GM18520 (cell line): ENCODE measurements at regions not wholly inside any gene's neighbourhood (a gene's known extent, or its start where the extent isn't known, plus 50 kb on each side); places are given as distances from the start of the nearest gene placed in this dataset.

ENCODE experiments used
- ATAC-seq: cut with Tn5 transposase; IDR thresholded peaks from one replicate; pipeline ENCODE4 v1.9.1; 2021; ENCODE audit not compliant: unreplicated experiment

DNA sequence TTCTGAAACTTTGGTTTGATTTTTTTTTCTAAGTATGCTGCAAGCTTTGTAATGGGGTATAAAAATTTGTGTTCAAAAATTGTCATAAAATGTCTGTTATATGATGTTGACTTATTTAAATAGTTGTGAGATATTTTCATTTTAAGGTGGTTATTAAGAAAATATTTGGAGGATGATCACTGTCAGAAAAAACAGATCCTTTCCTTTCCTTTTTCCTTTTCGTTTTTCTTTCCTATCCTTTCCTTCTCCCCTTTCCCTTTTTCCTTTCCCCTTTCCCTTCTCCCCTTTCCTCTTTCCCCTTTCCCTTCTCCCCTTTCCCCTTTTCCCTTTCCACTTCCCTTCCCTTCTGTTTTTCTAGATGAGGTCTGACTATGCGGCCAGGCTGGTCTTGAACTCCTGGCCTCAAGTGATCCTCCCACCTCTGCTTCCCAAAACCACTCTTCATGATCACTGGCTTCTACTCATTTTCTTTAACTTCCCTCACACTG lies 640.5 kb downstream of the PLCL1 start:
- ATAC-seq = no peak

DNA sequence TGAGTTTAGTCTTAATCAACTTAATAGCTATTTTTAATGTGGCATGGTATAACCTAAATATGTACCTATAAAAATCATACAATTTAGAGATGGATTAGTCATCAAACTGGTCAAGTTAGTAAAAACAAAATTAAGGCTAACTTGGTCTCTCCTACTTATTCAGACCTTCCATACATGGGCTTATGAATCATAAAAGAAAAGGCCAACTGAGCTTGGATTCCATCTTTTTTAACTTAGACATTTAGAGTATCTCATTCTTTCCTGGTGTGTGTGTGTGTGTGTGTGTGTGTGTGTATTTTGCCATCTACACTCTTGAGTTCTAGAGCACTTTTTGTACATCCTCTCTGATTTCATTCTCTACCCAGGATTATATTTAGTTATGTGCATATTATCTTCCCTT lies 637.5 kb downstream of the PLCL1 start:
- no peak for ATAC-seq

DNA sequence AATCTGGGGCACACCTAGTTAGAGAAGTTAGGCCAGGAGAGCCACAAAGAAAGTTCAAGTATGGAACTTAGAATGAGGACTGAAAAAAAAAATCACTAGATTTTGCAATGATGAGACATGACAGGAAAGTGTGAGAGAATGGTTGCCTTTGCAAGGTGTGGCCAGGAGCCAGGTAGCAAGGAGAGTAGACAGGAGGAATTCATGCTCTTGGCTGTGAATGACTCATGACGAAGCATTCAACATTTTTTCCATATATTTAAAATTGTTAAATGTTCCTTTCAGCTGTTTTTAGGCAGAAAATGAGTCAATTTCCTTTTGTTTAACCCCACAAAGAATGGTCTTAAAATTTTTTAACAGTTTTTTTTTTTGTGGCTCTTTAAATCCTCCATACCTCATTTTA lies 636.9 kb downstream of the PLCL1 start:
- ATAC-seq = no peak

DNA sequence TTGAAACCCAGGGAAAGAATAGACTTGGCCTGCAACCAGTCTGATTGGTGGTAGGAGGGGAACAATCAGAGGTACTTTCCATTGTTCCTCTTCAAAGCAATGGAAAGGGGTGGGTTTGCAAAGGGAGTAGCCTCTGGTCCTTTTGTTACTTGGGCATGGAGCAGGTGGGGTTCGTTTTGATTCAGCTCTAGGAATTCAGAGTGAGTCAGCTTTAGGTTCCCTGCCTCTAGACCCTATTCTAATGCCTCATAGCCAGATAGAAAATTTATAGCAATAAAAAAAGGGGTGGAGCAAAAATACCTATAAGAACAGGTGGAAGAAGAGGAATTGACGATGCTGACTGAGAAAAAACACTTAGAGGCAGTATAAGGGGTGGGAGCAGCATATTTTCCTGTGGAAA lies 636.4 kb downstream of the PLCL1 start:
- ATAC-seq = no peak

DNA sequence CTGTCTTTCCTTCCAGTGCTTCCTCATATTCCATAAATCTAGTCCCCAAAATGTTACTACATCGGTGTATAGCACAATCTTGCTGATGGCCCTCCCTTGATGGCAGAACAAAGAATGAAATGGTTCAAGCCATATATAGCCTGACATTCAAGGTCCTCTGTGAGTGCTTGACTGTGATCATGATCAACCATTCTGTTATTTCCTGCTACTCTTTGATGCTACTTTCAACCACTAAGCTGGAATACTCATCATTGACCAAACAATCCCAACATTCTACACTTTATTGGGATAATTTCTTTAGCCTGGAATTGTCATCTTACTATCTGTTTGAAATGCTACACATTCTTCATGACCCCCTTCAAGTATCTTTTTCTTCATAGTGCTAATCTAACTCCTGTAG lies 633.9 kb downstream of the PLCL1 start:
- ATAC-seq = no peak

DNA sequence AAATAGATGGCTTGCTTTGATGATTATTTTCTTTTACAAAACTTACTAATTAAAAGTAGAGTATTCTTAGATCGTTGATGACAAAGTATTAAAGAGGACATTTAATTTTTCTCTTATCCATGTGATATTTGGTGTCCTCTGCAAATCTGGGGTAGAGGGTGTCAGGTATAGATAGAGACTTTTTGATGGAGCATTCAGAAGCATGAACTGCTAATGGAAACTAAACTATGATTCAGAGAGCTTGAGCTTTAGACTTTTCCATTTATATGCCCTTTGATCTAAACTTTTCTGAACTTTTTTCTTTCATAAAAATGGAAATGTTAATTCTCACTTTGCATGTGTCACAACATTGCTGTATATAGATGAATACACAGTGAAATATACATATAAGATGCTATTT lies 619.7 kb downstream of the PLCL1 start:
- no peak for ATAC-seq

DNA sequence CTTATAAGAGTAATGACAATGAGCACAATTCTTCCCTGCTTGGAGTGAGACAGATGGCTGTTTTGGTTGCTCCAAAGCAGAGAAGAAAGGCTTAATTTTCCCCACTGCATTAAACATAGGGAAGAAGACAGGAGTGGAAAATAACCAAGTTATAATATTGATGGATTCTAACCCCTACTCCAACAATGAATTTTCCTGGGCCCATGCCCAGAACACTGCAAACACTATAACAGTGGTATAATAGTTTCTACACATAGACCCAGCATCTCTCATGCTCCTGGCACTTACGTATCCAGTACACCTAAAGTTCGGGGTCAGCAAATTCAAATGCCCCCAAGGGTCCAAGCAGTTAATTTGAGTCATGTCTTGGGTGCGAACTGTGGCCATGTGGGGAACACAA lies 613.4 kb downstream of the PLCL1 start:
- ATAC-seq = no peak

DNA sequence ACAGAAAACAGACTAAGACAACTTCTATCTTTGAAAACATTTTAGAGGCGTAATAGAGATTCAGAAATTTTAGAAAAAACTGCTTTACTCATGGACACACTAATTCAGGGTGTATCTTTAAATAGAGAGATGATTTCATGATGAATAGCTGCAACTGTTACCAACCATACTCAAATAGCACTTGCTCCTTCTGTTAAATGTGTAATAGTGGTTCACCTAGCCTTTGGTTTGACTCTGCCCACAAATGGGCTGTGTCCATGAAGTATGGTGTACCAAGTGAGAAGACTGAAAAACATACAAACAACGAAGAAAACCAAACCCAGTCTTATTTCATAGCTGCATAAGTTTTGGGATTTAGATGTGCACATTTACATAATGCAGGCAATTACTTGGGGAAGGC lies 610.6 kb downstream of the PLCL1 start:
- ATAC-seq = no peak

DNA sequence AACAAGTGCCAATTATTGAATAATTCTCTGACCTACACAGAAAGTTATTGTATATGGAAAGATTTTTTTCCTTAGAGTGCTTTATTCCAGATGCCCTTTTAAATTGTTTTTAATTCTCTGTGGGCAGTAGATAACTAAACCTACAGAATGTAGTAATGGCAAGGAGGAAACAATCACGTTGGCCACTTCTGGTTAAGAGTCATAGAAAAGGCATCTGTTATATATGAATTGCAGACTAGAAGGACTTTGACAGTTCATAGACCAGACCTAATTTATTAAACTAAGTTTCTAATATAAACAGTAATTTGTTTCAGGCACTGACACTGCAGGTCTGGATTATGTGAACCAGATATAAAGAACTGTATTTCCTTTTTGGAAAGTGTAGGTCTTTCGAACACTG lies 607.5 kb downstream of the PLCL1 start:
- no peak for ATAC-seq

DNA sequence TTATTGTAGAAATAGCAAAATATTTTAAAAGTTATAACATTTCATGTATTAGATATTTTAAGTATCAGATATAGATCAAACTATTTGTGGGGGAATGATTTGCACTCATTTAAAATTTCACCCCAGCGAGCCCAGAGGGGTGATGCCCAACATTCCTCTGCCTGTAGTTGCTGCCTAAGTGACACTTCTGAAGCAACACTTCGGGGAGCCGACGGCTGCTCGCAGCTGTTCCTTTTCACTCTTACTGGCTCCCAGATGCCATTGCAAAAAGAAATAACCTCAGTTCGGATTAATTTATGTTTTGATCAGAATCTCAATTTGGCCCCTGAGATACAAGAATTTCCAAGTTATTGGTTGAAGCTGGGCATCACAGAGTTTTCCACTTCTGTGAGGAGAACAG lies 603.8 kb downstream of the PLCL1 start:
- no peak for ATAC-seq

DNA sequence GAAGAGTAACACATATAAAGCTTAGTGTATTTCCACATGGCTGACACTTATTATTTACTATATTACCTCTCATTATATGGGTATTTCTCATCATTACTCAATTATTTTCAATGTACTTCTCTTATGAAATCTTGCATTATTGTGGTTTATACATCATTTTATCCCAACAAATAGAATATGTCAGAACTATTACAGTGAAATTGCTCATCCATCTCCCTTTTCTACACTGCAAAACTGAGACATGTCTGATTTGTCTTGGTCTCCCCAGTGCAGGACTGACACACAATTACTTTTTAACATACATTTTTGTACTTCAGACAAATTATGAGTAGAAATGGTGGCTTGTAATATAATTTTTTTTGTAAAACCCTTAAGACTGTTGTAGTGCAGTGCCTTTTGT lies 600.9 kb downstream of the PLCL1 start:
- ATAC-seq = no peak

DNA sequence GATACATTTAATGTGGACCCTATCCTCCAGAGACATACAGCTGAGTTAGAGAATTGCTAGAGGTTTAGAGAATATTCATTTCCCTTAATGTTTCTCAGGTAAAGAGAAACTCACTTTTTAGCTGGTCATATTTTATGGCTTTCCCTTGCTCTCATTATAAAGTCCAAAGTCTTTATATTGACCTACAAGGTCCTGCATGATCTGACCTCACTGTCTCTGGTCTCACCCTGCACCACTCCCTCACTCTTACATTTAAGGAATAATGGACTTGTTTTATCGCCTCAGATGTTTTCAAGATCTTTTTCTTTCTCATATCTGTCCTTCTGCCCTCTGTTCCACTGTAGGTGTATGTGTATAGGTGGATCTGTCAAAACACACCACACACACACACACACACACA lies 597.3 kb downstream of the PLCL1 start:
- ATAC-seq = no peak

DNA sequence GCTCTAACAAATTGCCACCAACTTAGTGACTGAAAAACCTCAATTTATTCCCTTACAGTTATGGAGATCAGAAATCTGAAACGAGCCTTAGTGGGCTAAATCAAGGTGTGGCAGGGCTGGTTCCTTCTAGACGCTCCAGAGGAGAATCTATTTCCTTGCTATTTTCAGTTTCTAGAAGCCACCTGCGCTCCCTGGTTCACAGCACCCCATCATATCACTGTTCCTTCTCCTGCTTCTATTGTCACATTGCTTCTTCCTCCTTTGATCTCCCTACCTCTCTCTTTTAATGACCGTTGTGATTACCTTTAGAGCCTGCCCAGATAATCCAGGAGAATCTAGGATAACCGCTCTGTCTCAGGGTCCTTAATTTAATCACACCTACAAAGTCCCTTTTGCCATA lies 596.6 kb downstream of the PLCL1 start:
- no peak for ATAC-seq

DNA sequence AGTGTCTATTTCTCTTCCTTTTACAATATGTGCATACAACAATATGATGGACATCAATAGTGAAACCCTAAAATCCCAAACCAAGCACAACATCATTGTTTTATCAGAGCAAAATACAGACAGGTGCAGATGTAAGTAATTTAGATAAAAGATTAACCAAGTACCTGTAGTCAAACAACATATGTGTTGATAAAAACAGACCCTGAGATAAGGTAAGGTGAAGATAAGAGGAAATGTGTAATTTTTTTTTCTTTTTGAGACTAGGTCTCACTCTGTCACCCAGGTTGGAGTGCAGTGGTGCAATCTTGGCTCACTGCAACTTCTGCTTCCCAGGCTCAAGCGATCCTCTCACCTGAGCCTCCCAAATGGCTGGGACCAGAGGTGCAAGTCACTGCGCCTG lies 589.8 kb downstream of the PLCL1 start:
- ATAC-seq = no peak

DNA sequence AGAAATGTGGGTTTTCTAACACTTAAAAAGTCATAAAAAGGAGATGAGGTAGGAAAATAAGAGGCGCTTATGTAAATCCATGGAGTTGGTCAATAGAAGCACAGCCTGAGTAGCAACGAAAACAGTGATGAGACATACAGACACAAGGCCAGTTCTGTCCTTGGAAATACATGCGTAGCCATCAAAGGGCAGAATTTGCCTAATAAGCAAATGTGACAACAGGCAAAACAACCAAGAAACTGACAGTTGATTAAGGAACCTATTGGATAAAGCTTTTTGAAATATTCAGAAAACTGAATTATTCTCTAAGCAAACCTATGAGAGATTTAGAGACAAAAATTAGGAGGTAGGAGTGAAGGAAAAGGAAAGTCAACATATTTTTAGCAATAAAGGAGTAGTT lies 586.3 kb downstream of the PLCL1 start:
- no peak for ATAC-seq

DNA sequence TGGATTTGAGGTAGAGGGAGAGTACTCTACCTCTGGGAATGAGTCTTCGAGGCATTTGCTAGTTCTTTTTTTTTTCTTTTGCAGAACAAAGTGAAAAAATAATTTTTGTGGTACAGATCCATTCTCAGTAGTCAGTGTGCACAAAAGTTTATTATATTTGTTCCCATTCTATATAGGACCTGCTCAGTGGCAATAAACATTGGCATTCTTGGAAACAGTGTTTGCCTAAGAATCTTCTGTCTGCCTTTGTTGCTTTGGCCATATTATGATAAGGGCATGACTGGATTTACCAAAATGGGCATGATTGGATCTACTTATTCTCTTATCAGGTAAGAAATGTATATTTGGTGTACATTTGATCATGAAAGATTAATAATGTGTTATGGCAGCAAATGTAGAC lies 583.3 kb downstream of the PLCL1 start:
- ATAC-seq = no peak

DNA sequence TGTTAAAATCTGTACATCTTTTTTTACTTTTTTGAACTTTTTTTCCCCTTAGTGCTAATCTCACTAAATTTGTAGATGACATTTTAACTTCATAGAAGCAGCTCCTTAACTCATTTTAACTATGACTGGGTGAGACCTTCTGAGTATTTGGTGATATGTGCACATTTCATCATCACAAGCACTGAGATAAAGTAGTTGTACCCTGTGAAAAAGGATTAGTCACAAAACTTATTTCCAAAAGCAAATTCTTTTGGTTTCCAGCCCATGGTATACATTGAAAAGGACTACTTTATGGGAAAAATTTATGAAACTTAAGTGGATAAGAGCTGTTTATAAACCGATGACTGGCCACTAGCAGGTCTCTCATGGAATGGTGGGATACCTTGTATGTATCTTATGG lies 581.5 kb downstream of the PLCL1 start:
- no peak for ATAC-seq

DNA sequence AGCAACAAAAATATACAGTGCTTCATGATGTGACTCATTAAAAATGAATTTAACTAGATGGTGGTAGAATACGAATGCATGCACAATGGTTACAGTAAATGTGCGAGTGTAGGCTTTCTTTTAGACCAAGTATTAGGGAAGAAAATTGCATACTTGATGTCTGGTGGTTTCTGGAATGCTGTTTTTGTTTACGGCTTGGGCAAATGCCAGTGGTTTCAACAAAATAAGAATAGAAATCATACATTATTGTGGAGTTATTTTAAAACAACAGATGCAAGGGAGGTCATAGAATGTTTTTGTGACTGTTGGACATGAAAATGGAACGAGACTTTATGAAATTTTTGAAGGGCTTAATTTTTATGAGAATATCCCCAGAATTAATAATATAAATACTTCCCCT lies 580.9 kb downstream of the PLCL1 start:
- no peak for ATAC-seq

DNA sequence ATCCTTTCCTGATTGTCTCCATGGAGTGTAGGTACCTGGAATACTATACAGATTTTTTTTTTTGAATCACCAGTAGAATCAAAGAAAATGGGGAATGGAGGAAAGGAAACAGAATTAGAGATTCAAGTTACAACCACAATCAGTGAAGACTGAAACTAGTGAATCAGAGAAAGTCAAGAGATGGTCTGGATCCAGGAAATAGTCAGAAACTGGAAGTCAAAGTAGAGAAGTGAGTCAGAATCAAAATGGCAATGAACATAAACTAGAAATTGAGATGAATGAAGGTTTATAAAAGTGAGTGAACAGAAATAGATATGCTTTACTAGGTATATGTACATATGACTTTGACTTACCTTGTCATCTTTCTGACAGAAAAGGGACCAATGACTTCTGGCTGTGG lies 579.0 kb downstream of the PLCL1 start:
- ATAC-seq = no peak

DNA sequence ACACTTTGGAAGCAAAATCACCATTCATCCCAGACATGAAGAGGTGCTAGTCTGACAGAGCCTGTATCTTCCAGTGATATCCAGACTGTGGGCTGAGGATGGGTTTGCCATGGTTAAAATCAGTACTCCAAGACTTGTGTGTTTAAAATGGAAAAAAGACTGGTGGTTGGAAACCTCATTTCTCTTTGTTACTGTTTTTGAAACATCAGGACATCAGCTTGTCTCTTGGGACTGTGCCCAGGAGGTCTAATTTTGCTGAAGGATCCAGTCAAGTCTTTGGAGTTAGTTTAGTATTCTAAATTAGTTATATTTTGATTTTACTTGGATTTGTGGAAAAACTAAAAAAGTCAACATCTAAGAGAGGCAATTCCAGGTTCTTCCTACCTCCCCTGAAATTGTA lies 578.4 kb downstream of the PLCL1 start:
- no peak for ATAC-seq

DNA sequence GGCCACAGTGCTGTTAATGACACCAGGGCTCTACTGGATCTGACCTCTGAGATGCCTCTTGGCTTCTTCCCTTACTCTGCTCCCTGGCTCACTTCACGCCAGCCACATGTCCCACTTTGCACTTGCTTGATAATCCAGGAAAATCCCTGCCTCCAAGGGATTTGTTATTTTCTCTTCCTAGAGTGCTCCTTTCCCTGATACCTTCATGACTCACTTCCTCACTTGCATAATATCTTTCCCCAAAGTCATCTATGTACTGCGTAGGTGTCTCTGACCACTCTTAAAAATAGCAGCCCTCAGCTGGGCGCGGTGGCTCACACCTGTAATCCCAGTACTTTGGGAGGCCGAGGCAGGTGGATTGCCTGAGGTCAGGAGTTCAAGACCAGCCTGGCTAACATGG lies 572.3 kb downstream of the PLCL1 start:
- no peak for ATAC-seq

DNA sequence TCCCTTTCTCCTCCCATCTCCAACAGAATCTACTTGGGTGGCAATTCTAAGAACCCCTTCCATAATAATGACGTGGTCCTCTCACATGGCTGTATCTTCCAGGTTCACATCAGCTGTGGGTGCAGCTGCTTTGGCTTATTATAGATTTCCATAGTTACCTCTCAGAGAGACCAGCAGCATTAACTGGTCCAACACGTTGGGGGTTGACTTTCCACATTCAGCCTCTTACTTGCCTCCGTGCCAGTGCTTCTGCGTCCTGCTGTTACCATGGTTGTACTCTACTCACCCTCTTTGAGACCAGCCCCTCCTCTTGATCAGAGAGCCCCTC lies 570.7 kb downstream of the PLCL1 start:
- no peak for ATAC-seq

DNA sequence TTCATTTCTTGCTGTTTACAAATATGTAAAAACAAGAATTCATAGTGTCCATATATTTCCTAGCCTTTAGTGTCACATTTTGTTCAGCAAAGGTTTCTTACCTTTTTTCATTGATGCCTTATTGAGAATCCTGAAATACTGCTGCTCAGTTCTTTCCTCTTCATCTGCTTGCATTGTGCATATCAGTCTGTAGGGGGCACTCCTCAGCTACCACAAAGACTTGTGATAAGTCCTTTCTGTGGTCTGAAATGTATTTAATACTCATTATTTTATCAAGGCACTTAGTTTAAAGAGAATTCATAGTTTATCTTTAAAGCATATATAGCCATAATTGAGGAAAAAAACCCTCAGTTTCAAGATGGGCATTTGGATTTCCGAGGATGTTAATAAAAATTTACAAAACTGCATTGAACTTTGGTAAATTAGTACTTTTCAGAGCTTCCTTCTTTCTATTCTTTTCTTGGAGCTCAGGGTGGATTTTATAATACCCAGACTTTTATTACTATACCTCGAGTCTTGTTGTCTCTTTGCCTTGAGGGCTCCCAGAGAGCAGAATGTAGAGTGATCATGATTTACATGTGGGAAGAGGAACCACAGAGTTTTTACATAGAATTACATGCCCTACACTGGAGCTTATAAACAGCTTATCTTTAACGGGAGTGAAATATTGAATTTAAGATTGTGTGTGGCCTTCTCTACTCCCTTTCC lies 570.1 kb downstream of the PLCL1 start:
- no peak for ATAC-seq
